LNCAP (cell line): ENCODE measurements at regions not wholly inside any gene's neighbourhood (a gene's known extent, or its start where the extent isn't known, plus 50 kb on each side); places are given as distances from the start of the nearest gene placed in this dataset.

ENCODE experiments used
- CTCF ChIP-seq: fragments of 450-650 bp; IDR thresholded peaks from 2 replicates; pipeline ENCODE4 v1.5.1; 2017; ENCODE audit warnings: mild to moderate bottlenecking

GRCh38 chr1:95809391-95809790 lies 575.4 kb downstream of the RWDD3 start:
- no peak for TF ChIP-seq CTCF

GRCh38 chr1:95815511-95815910 lies 581.5 kb downstream of the RWDD3 start:
- TF ChIP-seq CTCF = no peak

- TF ChIP-seq CTCF = no peak
These were observed 595.5 kb downstream of the RWDD3 start for GRCh38 chr1:95829556-95829955.

- TF ChIP-seq CTCF = no peak
These were observed 598.4 kb downstream of the RWDD3 start for GRCh38 chr1:95832370-95832769.

- TF ChIP-seq CTCF = no peak
These were observed 615.4 kb downstream of the RWDD3 start for GRCh38 chr1:95849439-95849838.

GRCh38 chr1:95850165-95850649 lies 616.2 kb downstream of the RWDD3 start:
- TF ChIP-seq CTCF = no peak

GRCh38 chr1:95850763-95851162 lies 616.8 kb downstream of the RWDD3 start:
- TF ChIP-seq CTCF = no peak

- TF ChIP-seq CTCF = no peak
These were observed 618.6 kb downstream of the RWDD3 start for GRCh38 chr1:95852483-95853070.
